Esophagus squamous epithelium (tissue), 4 donors: ENCODE measurements at regions not wholly inside any gene's neighbourhood (a gene's known extent, or its start where the extent isn't known, plus 50 kb on each side); places are given as distances from the start of the nearest gene placed in this dataset.

Experiments
- POLR2A ChIP-seq, 4 donors: fragments of 450-650 bp; IDR thresholded peaks; one replicate each; pipeline ENCODE4 v1.6.1; 2017; ENCODE audit warnings: antibody characterized with exemption in 4 of 4, mild to moderate bottlenecking in 4 of 4, moderate library complexity in 3 of 4
- TF ChIP-seq, protein P1 (sequence below), 6 experiments: fragments of 450-650 bp in 4 of 6; fragments of 200-600 bp in 2 of 6; sonication (generic) in 2 of 6; IDR thresholded peaks; one replicate each; pipeline ENCODE4 v1.5.1; 2016 to 2019; ENCODE audit warnings: antibody characterized with exemption in 6 of 6, mild to moderate bottlenecking in 4 of 6, moderate library complexity in 4 of 6

DNA sequence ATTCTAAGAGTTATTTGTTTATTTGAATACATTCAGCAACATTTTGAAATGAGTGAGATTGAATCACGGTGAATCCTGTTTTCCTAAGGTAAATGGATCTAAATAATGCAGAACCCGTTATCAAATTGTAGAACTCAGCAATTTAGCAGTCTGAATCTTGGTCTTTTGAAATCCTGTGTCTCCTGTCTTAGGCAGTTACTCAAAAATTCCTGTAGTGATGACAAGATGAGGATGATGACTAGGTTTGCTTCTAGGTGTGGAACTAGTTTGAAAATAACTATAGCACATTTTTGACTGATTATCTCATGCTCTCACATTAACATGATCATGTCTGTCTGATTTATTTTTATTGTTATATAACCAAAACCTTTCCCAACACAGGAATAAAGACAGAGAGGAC is 115.0 kb downstream of the RAP2B start:
- TF ChIP-seq, protein P1, sequence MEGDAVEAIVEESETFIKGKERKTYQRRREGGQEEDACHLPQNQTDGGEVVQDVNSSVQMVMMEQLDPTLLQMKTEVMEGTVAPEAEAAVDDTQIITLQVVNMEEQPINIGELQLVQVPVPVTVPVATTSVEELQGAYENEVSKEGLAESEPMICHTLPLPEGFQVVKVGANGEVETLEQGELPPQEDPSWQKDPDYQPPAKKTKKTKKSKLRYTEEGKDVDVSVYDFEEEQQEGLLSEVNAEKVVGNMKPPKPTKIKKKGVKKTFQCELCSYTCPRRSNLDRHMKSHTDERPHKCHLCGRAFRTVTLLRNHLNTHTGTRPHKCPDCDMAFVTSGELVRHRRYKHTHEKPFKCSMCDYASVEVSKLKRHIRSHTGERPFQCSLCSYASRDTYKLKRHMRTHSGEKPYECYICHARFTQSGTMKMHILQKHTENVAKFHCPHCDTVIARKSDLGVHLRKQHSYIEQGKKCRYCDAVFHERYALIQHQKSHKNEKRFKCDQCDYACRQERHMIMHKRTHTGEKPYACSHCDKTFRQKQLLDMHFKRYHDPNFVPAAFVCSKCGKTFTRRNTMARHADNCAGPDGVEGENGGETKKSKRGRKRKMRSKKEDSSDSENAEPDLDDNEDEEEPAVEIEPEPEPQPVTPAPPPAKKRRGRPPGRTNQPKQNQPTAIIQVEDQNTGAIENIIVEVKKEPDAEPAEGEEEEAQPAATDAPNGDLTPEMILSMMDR (IDR thresholded peaks at IDR 0.05): no peak
- no peak for TF ChIP-seq POLR2A (IDR thresholded peaks at IDR 0.05)
